ENCODE measurements at regions not wholly inside any gene's neighbourhood (a gene's known extent, or its start where the extent isn't known, plus 50 kb on each side); places are given as distances from the start of the nearest gene placed in this dataset.

GRCh38 chr2:187934692-187935091, 357.0 kb upstream of the GULP1 start:
- Mint-ChIP-seq H3K36me3 (ENCODE audit: low read depth) (no peaks in the 10 kb centered on the region), H3K4me1 (no peaks in the 10 kb centered on the region), H3K4me3 (no peak overlapping the region), H3K9me3 (no peaks in the 10 kb centered on the region), H3K27me3 (no peaks in the 10 kb centered on the region), H3K27ac (no peak overlapping the region)
- no peak for TF ChIP-seq CTCF (IDR thresholded peaks at IDR 0.05)
- POLR2A ChIA-PET = no interaction called here
- no peak for ATAC-seq (ENCODE audit: low read depth)
- CTCF ChIA-PET = no interaction called here
- DNase-seq = no peak
- intact Hi-C loops (cut with micrococcal nuclease) = no loop called here

GRCh38 chr2:187935126-187935525, 356.5 kb upstream of the GULP1 start:
- Mint-ChIP-seq H3K36me3 (ENCODE audit: low read depth) (no peaks in the 10 kb centered on the region), H3K27ac (no peak overlapping the region), H3K27me3 (no peaks in the 10 kb centered on the region), H3K4me3 (no peak overlapping the region), H3K4me1 (no peaks in the 10 kb centered on the region), H3K9me3 (no peaks in the 10 kb centered on the region)
- POLR2A ChIA-PET = no interaction called here
- intact Hi-C loops (cut with micrococcal nuclease) = no loop called here
- TF ChIP-seq CTCF (IDR thresholded peaks at IDR 0.05) = no peak
- ATAC-seq (ENCODE audit: low read depth) (no peak), DNase-seq (no peak)
- CTCF ChIA-PET = no interaction called here

GRCh38 chr2:187936228-187936627, 355.4 kb upstream of the GULP1 start:
- Mint-ChIP-seq H3K27ac (no peak overlapping the region), H3K36me3 (ENCODE audit: low read depth) (no peaks in the 10 kb centered on the region), H3K4me1 (no peaks in the 10 kb centered on the region), H3K4me3 (no peak overlapping the region), H3K27me3 (no peaks in the 10 kb centered on the region), H3K9me3 (no peaks in the 10 kb centered on the region)
- DNase-seq (no peak), ATAC-seq (ENCODE audit: low read depth) (no peak)
- intact Hi-C loops (cut with micrococcal nuclease) = no loop called here
- TF ChIP-seq CTCF (IDR thresholded peaks at IDR 0.05) = no peak
- ChIA-PET POLR2A (no interaction called here), CTCF (no interaction called here)

GRCh38 chr2:187939180-187939579, 352.5 kb upstream of the GULP1 start:
- DNase-seq (no peak), ATAC-seq (ENCODE audit: low read depth) (no peak)
- Mint-ChIP-seq H3K4me3 (no peak overlapping the region), H3K36me3 (ENCODE audit: low read depth) (no peaks in the 10 kb centered on the region), H3K27me3 (no peaks in the 10 kb centered on the region), H3K4me1 (no peaks in the 10 kb centered on the region), H3K27ac (no peak overlapping the region), H3K9me3 (no peaks in the 10 kb centered on the region)
- TF ChIP-seq CTCF (IDR thresholded peaks at IDR 0.05) = no peak
- ChIA-PET CTCF (no interaction called here), POLR2A (no interaction called here)
- intact Hi-C loops (cut with micrococcal nuclease) = no loop called here

GRCh38 chr2:187942876-187943275, 348.8 kb upstream of the GULP1 start:
- Mint-ChIP-seq H3K4me1 (no peaks in the 10 kb centered on the region), H3K27me3 (no peaks in the 10 kb centered on the region), H3K27ac (no peak overlapping the region), H3K36me3 (ENCODE audit: low read depth) (no peaks in the 10 kb centered on the region), H3K4me3 (no peak overlapping the region), H3K9me3 (no peaks in the 10 kb centered on the region)
- no peak for DNase-seq
- no peak for TF ChIP-seq CTCF (IDR thresholded peaks at IDR 0.05)
- intact Hi-C loops (cut with micrococcal nuclease) = no loop called here
- POLR2A ChIA-PET = no interaction called here
- no peak for ATAC-seq (ENCODE audit: low read depth)
- CTCF ChIA-PET = no interaction called here
